EL (cell line): ENCODE measurements at regions not wholly inside any gene's neighbourhood (a gene's known extent, or its start where the extent isn't known, plus 50 kb on each side); places are given as distances from the start of the nearest gene placed in this dataset.
"Not testable (repeated sequence)": the region's sequence is repeated elsewhere in the genome, so short reads cannot be mapped to it uniquely, and the experiment has no call there.

Experiments used
- DNase-seq: peaks from one replicate; pipeline ENCODE4 v3.0.0-alpha.2; 2016

GRCh38 chr5:171726819-171727218, 58.8 kb upstream of the SMIM23 start:
- DNase-seq: not testable (repeated sequence)

- DNase-seq: no peak
These were observed 56.9 kb upstream of the SMIM23 start for GRCh38 chr5:171728686-171729085.
